ENCODE measurements at regions not wholly inside any gene's neighbourhood (a gene's known extent, or its start where the extent isn't known, plus 50 kb on each side); places are given as distances from the start of the nearest gene placed in this dataset.

GRCh38 chrX:42027367-42028000, 104.1 kb upstream of the CASK start:
- WGBS, 3 donors = 67 to 76% (median 75%) methylated on average over 3 of the region's 3 CpGs
- TF ChIP-seq CTCF (IDR thresholded peaks at IDR 0.05) (no peak), EP300 (IDR thresholded peaks at IDR 0.05) (no peak), POLR2A (IDR thresholded peaks at IDR 0.05) (no peak)
- intact Hi-C loops (cut with DNase I) = no loop called here

GRCh38 chrX:42025861-42026260, 102.5 kb upstream of the CASK start:
- Histone ChIP-seq H3K9me3 (no peaks in the 10 kb centered on the region), H3K36me3 (no peaks in the 10 kb centered on the region), H3K4me3 (no peak overlapping the region), H3K27me3 (no peaks in the 10 kb centered on the region), H3K4me1 (ENCODE audit: insufficient read depth) (no peaks in the 10 kb centered on the region), H3K27ac (no peak overlapping the region)
- WGBS, 3 donors = 78 to 84% (median 83%) methylated on average over 2 of the region's 2 CpGs
- intact Hi-C loops (cut with DNase I) = no loop called here
- TF ChIP-seq EP300 (IDR thresholded peaks at IDR 0.05) (no peak), POLR2A (IDR thresholded peaks at IDR 0.05) (no peak), CTCF (IDR thresholded peaks at IDR 0.05) (no peak)
- DNase-seq = no peak

More at GRCh38 chrX:42027367-42028000, 104.1 kb upstream of the CASK start:
- no peak overlapping the region for H3K4me3 ChIP-seq
- H3K4me1 ChIP-seq (ENCODE audit: insufficient read depth) = no peaks in the 10 kb centered on the region
- H3K9me3 ChIP-seq = no peaks in the 10 kb centered on the region
- H3K27me3 ChIP-seq = no peaks in the 10 kb centered on the region
- no peak overlapping the region for H3K27ac ChIP-seq
- DNase-seq = no peak
- H3K36me3 ChIP-seq = no peaks in the 10 kb centered on the region

- no peak for TF ChIP-seq EP300 (IDR thresholded peaks at IDR 0.05)
- no peak for TF ChIP-seq POLR2A (IDR thresholded peaks at IDR 0.05)
- TF ChIP-seq CTCF (IDR thresholded peaks at IDR 0.05) = no peak
- no peak for DNase-seq
- 83 to 95% (median 85%) methylated on average over 1 of the region's 1 CpG for WGBS, 3 donors
Observed at GRCh38 chrX:42023122-42023521, 99.8 kb upstream of the CASK start.

GRCh38 chrX:42022158-42022557, 98.8 kb upstream of the CASK start:
- Histone ChIP-seq H3K27ac (no peak overlapping the region), H3K27me3 (no peaks in the 10 kb centered on the region), H3K4me1 (ENCODE audit: insufficient read depth) (no peaks in the 10 kb centered on the region), H3K36me3 (no peaks in the 10 kb centered on the region), H3K9me3 (no peaks in the 10 kb centered on the region), H3K4me3 (no peak overlapping the region)
- intact Hi-C loops (cut with DNase I) = no loop called here
- TF ChIP-seq CTCF (IDR thresholded peaks at IDR 0.05) (no peak), POLR2A (IDR thresholded peaks at IDR 0.05) (no peak), EP300 (IDR thresholded peaks at IDR 0.05) (no peak)
- DNase-seq = no peak

More at GRCh38 chrX:42023122-42023521, 99.8 kb upstream of the CASK start:
- Histone ChIP-seq H3K4me3 (no peak overlapping the region), H3K27ac (no peak overlapping the region), H3K9me3 (no peaks in the 10 kb centered on the region), H3K36me3 (no peaks in the 10 kb centered on the region), H3K27me3 (no peaks in the 10 kb centered on the region), H3K4me1 (ENCODE audit: insufficient read depth) (no peaks in the 10 kb centered on the region)
- intact Hi-C loops (cut with DNase I) = no loop called here

Data from ovary (tissue), 7 donors.